ENCODE measurements at regions not wholly inside any gene's neighbourhood (a gene's known extent, or its start where the extent isn't known, plus 50 kb on each side); places are given as distances from the start of the nearest gene placed in this dataset.
A peak's percentile ranks its signal among the peaks of the same experiment; 100 is the strongest.

GRCh38 chr15:31217067-31217466 is 109.6 kb upstream of the KLF13 start:
- FAIRE-seq = no peak
- Histone ChIP-seq H2AFZ (ENCODE audit: low read length) (no peak overlapping the region), H4K91ac (replicated peaks; ENCODE audit: insufficient read length, low read length) (peak overlapping the region; percentile 76), H3K23ac (ENCODE audit: insufficient read length) (no peak overlapping the region), H3K56ac (replicated peaks; ENCODE audit: insufficient read length, low read depth, low read length) (no peak overlapping the region), H2BK15ac (ENCODE audit: low read length) (no peak overlapping the region), H3K4me3 (ENCODE audit: extremely low read depth in 1 of 4, insufficient read depth in 2 of 4, low read depth in 3 of 4, low read length in 4 of 4) (peak overlapping the region in 3 of 4 experiments; percentile 45 to 69 (median 59); a peak in 3 of 8 replicates), H3K9ac (replicated peaks in 1 of 4; ENCODE audit: extremely low read depth in 1 of 4, low read depth in 3 of 4, low read length in 3 of 4) (no peak overlapping the region), H3K4me1 (replicated peaks in 1 of 4; ENCODE audit: control insufficient read depth in 3 of 4, insufficient read depth in 4 of 4, low read length in 3 of 4) (peaks cover 0 to 11% (median 4%) of the 10 kb centered on the region in 4 experiments; a peak in 5 of 7 replicates), H4K20me1 (replicated peaks in 1 of 2; ENCODE audit: control insufficient read depth in 1 of 2, insufficient read depth in 2 of 2, low read length in 2 of 2) (no peaks in the 10 kb centered on the region), H3K14ac (ENCODE audit: insufficient read length) (no peak overlapping the region), H2AK5ac (ENCODE audit: low read depth, low read length) (no peak overlapping the region), H3K4me2 (ENCODE audit: insufficient read depth in 1 of 2, low read depth in 2 of 2, low read length in 2 of 2) (peak overlapping the region; percentile 79 to 85; a peak in 3 of 4 replicates), H2BK120ac (replicated peaks; ENCODE audit: low read depth, low read length) (no peak overlapping the region), H3K27me3 (replicated peaks in 1 of 4; ENCODE audit: control insufficient read depth in 3 of 4, extremely low read depth in 1 of 4, insufficient read depth in 3 of 4, low read length in 3 of 4) (no peaks in the 10 kb centered on the region; a peak in 2 of 7 replicates), H2BK12ac (ENCODE audit: low read depth, low read length) (no peak overlapping the region; the same call in 1 of the 2 replicates), H3K79me1 (ENCODE audit: low read depth, low read length) (no peaks in the 10 kb centered on the region), H2BK20ac (ENCODE audit: low read length) (no peak overlapping the region), H3K79me2 (ENCODE audit: control insufficient read depth in 1 of 2, insufficient read depth in 2 of 2, low read length in 2 of 2) (no peaks in the 10 kb centered on the region), H3K4ac (replicated peaks; ENCODE audit: insufficient read length, low read depth, low read length) (peak overlapping the region; percentile 63), H2BK5ac (ENCODE audit: low read depth, low read length) (no peak overlapping the region), H4K5ac (ENCODE audit: insufficient read length, low read depth, low read length) (no peak overlapping the region), H4K8ac (ENCODE audit: extremely low read depth, insufficient read depth, low read length) (no peak overlapping the region), H3K27ac (ENCODE audit: low read depth, low read length) (no peak overlapping the region), H3K23me2 (ENCODE audit: low read depth, low read length) (peaks cover 8% of the 10 kb centered on the region), H3K18ac (ENCODE audit: extremely low read depth, low read length) (0 out of 2 replicates have a peak overlapping the region, but pooled peaks have one; percentile 55), H3K9me3 (ENCODE audit: insufficient read depth in 2 of 2, low read depth in 1 of 2, low read length in 1 of 2) (no peaks in the 10 kb centered on the region), H3K36me3 (ENCODE audit: control insufficient read depth in 2 of 4, insufficient read depth in 4 of 4, low read length in 3 of 4) (no peaks in the 10 kb centered on the region)
- no peak for DNase-seq (ENCODE audit: low read depth in 1 of 2, low spot score in 2 of 2)
- WGBS, 2 experiments (ENCODE audit: extremely low coverage in 1 of 2, insufficient coverage in 1 of 2, insufficient read length in 1 of 2, insufficient replicate concordance in 2 of 2, low coverage in 1 of 2, low lambda C conversion rate in 2 of 2, missing lambda C conversion rate in 1 of 2) = 90% methylated on average over 6 of the region's 6 CpGs; no CpG with 5 or more reads in 1 of the 2 experiments
- ChIA-PET POLR2A (ENCODE audit: partially characterized antibody) (interaction anchor here (0.6 to 1.1 kb wide), 2 partner anchors 9 to 1326 kb away, joined by 4 read pairs; no protein-coding TSS in a partner anchor), CTCF (ENCODE audit: partially characterized antibody) (interaction anchor here (0.6 to 1.4 kb wide), 5 partner anchors 15 to 271 kb away, joined by 3 read pairs; no protein-coding TSS in a partner anchor)
- TF ChIP-seq TEAD4 (IDR thresholded peaks at IDR 0.05; ENCODE audit: low read depth, low read length) = no peak
- TF ChIP-seq KDM1A (IDR thresholded peaks at IDR 0.05; ENCODE audit: borderline replicate concordance, low read length) = no peak
- TF ChIP-seq E2F6 (IDR thresholded peaks at IDR 0.05) = no peak
- no peak for TF ChIP-seq RFX5 (IDR thresholded peaks at IDR 0.05; ENCODE audit: borderline replicate concordance, low read depth, low read length)
- TF ChIP-seq KDM4A (IDR thresholded peaks at IDR 0.05; ENCODE audit: low read depth, low read length, severe bottlenecking) = no peak
- no peak for TF ChIP-seq TAF1 (IDR thresholded peaks at IDR 0.05; ENCODE audit: low read depth, low read length)
- TF ChIP-seq NRF1 (IDR thresholded peaks at IDR 0.05; ENCODE audit: low read depth, low read length) = no peak
- no peak for TF ChIP-seq RNF2 (IDR thresholded peaks at IDR 0.05; ENCODE audit: borderline replicate concordance, low read depth, low read length, missing control alignments, poor library complexity, severe bottlenecking)
- no peak for TF ChIP-seq SP4 (IDR thresholded peaks at IDR 0.05; ENCODE audit: low read length)
- no peak for TF ChIP-seq GTF2F1 (IDR thresholded peaks at IDR 0.05; ENCODE audit: borderline replicate concordance, low read depth, low read length)
- TF ChIP-seq, protein P1, sequence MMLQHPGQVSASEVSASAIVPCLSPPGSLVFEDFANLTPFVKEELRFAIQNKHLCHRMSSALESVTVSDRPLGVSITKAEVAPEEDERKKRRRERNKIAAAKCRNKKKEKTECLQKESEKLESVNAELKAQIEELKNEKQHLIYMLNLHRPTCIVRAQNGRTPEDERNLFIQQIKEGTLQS (IDR thresholded peaks at IDR 0.05; ENCODE audit: insufficient read depth, low read depth, low read length) = no peak
- TF ChIP-seq CREB1 (IDR thresholded peaks at IDR 0.05) = no peak
- TF ChIP-seq POU5F1 (IDR thresholded peaks at IDR 0.05; ENCODE audit: low read depth, low read length) = no peak
